AG08396 (cell line): ENCODE measurements at regions not wholly inside any gene's neighbourhood (a gene's known extent, or its start where the extent isn't known, plus 50 kb on each side); places are given as distances from the start of the nearest gene placed in this dataset.
"Not testable (repeated sequence)": the region's sequence is repeated elsewhere in the genome, so short reads cannot be mapped to it uniquely, and the experiment has no call there.

Experiments used
- DNase-seq: peaks from one replicate; pipeline ENCODE4 v3.0.0; 2012; ENCODE audit warnings: low spot score, mixed read lengths

DNA sequence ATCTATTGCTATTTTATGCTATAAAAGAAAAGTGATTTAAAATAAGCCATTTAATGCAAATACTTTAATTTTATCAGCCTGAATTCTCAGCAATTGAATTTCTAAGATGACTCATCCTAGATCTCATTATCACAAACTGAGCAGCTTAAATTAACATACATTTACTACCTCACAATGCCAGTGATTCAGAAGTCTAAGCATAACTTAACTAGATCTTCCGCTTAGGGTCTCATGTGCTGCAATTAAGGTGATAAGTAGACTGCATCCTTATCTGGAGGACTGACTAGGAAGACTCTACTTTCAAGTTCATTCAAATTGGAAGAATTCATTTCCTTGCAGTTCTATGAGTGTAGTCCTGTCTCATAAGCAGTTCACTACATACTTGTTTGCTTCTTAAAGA is 286.6 kb downstream of the COL11A1 start:
- no peak for DNase-seq

DNA sequence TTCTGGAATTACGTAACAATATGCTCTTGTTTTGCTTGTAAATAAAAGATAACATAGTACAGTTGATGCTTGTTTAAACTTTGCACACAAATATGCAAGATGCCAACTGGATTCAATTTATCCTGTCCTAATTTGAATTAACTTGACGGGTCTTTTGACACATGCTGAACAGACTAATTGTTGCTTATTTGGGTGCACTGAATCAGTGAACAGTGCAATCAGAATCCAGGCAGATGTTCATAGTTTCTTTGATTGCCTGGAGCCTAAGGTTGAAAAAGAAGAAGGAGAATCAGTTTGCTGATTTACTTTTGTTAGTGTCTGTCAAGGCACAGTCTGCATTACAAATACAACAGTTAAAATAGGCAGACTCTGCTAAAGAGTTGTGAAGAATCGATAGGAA is 307.9 kb downstream of the COL11A1 start:
- no peak for DNase-seq

DNA sequence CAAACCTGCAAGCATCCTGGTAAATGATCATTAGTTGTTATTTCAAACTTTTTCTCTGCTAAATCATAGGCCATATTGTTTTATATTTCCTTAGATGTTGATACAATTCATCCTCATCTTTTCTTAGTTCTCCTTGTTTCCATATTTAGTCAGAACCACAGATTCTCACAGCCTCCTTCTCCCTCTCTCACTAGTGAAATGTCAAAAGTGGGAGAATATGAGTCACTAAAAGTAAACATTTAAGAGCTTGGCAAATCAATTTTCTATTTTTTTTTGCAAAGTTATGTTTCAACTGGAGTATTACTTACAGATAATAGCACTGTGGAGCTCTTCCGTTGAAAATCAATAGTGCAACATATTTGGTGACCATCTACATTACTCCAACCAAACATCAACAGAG is 308.8 kb downstream of the COL11A1 start:
- DNase-seq: peak; percentile 3

DNA sequence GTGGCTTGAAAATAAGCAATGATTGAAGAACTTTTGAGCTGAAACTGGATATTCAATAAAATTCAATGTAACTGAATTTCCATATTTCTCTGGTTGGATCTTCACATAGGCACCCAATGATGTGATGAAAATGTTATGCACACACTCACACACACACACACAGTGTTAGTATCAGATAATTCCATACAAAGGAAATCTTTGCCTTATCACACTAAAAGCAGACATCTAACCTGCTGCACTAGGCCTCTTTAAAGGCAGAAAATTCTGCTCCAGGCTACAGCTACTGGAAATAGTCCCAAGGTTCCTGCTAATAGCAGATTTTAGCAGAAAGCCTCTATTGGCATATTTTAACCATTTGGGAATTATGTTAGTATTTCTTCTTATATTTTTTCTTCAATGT is 309.6 kb downstream of the COL11A1 start:
- no peak for DNase-seq

DNA sequence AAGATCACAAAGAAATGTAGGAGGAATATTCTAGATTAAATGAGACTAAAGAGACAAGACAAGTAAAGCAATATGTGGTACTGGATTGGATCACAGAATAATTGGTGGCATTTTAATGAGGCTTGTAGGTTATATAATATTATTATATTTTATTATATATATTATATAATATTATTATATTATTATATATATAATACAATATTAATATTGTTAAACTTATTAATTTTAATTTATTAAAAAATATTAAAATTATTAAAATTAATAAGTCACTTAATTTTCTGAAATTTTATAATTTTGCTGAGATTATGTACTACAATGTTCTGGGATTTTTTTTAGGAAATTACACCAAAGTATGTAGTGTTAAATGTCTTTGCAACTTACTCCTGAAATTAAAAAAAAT is 311.9 kb downstream of the COL11A1 start:
- DNase-seq: no peak

DNA sequence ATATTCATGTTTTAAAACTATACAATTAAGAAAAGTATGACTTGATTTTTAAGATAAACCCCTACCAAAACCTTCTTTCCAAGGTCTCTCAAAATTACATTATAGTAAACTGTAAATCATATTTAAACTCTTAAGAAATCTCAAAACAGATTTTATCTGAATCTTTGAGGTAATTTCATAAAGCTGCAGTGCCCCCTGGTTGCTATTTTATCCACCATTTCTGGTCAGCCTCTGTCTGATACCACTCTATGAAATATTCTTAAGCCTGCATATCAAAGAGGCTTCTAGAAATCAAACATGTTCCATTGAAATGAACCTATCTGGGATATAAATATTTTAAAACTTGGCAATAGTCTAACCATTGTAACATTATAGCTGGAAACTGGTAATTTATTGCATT is 317.3 kb downstream of the COL11A1 start:
- no peak for DNase-seq

DNA sequence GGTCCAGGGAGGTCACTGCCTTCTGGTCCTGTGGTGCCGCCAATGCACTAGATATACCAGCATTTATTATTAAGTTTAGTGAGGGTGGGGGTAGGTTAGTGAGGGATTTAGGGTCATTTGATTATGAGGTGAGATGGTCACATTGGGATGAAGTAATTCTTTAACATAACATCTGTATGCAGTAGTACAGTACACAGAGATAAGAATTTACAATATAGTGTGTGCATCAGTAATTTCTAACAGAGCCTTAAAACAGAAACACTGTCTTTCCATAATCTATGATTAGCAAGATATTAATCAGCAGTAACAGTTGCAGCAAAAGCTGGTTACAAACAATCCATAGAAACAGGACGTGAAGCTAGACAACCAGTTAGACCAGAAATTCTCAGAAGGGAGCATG is 318.4 kb downstream of the COL11A1 start:
- not testable (repeated sequence) for DNase-seq

DNA sequence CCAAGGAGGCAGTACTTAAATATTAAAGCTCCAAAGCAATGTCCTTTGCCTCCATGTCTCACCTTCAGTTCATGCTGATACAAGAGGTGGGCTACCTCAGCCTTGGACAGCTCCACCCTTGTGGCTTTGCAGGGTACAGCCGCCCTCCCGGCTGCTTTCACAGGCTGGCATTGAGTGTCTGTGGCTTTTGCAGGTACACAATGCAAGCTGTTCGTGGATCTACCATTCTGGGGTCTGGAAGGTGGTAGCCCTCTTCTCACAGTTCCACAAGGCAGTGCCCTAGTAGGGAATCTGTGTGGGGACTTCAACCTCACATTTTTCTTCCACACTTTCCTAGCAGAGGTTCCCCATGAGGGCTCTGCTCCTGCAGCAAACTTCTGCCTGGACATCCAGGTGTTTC is 324.8 kb downstream of the COL11A1 start:
- DNase-seq: no peak

DNA sequence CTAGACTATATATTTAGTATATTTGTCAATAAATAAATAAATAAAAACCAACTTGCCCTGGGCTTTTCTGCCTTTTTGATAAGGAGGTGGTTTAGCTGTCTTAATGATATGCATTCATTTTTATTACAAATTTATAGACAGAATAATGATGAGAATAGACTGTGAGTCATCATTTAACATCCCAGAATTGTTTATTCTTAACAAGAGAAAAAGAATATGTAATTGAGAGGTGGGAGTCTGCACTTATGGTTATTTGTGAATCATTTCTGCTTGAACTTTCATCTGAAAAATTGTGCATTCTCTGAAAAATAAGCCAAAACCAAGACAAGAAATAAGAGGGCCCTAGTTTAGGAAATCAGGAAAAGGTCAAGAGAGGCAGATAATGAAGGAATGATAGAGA is 326.2 kb downstream of the COL11A1 start:
- no peak for DNase-seq

DNA sequence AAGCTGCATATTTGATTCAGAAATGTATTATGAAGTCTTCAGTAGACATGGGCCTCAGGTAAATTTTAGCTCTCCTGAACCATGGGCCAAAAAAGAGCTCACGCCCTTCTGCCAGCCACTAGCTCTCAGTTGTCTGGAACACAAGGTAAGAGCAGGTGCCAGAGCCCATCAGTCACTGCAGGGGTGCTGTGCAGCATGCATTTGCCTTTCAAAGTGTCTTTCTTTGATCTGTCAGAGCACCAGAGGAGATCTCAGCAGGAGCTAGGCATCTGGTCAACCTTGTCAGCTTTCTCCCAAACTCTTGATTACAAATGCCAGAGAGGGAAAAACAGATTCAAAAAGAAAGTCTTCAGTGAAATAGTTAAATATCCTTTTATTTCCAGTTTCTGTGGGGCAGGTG is 332.3 kb downstream of the COL11A1 start:
- no peak for DNase-seq

DNA sequence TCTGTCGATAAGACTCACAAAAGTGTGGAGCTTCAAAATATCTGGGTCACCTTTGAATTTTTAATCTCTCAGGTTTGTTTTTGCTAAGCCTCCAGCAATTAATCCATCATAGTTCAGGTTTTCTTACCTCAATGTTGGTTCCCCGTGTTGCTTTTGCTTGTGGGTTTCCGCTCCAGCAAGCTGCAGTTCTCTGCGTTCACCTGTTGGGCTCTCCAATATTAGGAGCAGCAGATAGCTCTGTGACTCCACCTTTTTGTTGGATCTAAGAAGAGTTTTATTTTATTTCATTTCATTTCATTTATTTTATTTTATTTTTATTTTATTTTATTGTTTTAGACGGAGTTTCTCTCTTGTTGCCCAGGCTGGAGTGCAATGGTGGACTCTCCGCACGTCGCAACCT is 335.5 kb downstream of the COL11A1 start:
- no peak for DNase-seq

DNA sequence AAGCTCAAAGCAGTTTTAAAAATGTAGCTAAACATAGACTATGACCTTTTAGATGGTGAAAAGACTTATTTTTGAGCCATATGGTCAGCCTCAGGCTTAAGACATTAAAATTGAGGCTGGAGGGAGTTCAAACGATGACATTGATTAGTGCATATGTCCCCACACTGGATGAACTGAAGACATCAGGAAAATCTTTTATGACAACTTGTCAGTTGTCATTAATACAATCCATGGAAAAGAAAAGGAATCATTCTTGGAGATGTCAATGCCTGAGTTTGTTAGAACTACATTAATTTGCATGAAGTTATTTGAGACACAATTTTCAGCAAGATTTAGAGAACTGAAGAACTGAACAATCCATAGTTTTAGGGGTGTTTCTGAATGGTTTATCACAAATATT is 349.9 kb downstream of the COL11A1 start:
- DNase-seq: no peak

DNA sequence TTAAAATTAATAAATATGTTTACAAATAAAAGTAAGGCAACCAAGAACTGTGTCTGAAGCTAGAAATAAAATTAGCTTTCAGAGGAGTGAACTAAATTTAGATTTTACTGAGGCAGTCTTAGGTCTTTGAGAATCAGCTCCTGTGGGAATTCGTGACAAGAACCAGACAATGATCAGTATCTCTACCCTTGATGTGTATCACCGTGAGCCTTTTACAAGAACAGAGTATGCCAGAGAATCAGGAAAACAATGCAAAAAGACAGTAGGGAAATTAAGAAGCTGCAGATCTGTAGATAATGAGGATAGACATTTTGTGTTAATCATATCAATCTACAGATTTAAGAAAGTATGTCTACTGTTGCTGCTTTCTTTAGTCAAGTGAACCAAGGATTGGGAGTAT is 351.0 kb downstream of the COL11A1 start:
- no peak for DNase-seq

DNA sequence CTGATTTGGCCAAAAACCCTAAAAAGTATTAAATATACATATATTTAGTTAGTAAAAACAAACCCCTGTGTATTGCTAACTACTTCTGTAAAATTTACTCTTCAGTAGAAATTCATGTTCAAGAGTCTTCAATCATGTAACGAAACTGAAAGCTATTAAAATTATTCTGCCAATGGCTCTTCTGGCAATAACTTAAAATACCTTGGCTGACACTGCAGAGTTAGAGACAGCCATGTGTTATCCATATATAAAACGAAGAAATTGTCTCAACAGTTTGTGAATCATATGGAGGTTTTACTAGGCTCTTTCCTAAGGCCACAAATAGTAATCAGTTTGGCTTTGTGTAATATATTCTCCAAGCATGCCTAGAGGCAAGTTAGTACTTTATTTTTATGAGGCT is 357.2 kb downstream of the COL11A1 start:
- DNase-seq: no peak

DNA sequence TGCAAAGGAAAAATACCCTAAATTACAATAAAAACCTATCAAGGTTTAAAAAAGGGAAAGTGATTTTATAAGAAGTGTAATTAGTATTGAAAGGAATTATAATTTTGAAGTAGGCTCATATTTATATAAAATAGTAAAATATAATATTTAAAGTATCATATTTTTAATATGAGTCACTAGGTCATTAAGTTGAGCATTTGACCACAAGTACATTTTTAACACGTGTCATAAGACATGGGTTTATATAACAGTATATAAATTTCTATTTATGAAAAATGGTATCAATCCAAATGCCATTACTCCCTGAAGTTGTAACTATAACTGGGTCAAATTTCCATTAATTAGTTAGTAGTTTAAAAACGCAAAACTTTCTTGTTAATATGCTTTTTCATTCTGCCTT is 365.9 kb downstream of the COL11A1 start:
- DNase-seq: no peak

DNA sequence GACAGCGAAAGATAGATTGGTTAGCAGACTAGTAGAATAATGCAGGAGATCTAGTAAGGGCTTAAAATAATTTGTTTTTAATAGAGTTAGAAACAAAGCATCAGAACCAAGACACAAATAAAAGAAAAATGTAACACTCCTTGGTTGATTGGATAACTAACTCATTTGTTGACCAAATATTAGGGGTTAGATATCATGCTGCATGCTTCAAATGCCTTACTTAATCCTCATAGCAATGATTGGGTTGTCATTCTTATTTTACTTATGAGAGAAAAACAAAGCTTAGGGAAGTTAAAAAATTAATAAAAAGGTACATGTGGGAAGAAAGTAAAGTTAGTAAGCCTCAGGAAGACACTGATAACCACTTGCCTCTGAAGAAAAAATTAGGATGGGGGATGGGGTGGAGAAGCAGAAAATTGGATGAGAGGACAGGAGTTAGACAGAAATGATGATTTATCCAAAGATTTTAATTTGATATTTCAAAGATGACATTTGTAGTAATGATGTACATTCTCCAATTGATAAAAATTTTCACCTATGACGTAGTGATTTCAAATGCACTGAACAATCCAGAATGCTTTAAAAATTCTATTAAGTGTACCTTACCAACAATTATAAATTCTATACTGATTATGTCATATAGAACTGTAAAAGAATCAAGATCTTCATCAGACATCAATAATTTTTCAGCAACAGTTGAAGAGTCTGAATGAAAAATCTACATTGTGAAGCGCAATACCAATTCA is 374.7 kb downstream of the COL11A1 start:
- DNase-seq: no peak

DNA sequence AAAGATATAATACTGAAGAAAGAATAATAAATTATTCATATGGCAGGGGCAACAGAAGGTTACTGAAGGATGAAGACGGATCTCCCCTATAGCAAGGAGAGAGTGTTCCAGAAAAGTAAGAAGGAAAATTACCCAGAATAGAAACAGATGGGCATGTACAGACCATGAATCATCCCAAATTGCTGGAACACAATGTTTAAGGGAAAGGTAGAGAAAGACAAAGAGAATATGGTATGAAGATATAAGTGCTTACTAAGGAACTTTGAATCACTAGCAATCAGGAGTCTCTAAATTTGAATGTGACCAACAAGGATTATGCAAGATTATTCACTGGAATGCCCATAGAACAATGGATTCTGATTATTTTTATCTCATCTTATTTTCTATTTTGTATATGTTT is 375.4 kb downstream of the COL11A1 start:
- DNase-seq: no peak

DNA sequence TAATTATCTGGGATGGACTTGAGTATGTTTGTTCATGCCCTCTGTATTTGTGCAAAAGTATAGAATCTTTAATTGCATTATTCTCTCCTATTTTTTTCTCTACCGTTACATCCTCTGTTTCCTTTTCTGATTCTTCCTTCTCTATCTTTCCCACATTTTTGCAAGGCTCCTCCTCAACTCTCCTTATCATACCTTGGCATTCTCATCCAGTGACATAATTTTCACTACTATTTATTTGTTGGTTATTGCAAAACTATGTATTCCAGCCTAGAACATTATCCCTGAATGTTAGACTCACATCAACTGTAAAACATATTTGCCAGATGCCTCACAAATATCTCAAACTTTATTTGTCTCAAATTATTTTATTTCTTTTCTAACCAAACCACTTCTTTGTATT is 381.9 kb downstream of the COL11A1 start:
- DNase-seq: no peak

DNA sequence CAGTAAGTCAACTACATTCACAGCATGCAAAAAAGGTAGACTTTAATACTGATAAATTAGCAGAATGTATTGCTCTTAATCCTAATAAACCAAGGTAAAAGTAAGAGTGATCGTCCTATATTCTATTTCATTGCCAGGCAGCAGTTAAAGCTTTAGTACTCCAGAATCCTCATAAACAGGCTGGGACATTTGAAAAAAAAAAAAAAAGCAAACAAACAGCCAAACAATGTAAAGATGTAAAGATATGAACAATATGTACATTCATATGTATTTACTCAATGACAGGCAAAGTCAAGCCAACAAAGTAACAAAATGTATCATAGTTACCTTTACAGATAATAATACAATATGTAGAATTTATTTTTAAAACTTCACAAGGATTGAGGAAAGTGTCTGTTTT is 383.6 kb downstream of the COL11A1 start:
- no peak for DNase-seq

DNA sequence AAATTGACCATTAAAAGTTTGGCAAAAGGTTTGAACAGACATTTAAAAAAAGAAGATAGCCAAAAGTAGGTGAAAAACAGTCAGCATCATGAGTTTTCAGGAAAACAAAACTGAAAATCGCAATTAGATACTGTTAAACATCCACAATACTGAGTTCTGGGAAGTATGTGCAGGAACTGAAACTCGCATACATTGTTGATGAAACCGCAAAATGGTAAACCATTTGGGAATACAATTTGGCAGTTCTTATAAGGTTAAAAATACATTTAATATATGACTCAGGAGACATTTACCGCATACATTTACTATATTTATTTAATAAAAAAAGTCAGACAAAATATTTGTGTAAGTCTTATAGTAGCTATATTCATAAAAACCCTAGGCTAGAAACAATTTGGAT is 393.2 kb downstream of the COL11A1 start:
- DNase-seq: no peak

DNA sequence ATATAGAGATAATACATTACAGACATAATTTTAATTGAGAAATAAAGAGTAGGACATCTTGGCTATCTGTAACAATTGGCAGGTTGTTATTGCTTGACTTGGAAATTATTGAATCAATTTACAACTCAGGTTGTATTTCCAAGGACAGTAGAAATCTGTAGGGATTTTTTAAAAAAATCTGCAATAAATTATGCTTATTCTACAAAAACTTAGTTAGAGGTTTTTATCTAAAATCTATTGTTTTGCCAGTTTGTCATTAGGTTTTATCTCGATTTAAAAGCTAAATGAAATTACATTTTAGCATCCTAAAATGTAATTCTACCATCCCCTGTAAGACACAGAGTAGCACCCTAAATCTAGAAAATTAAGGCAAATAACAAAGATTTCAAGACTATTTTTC is 408.8 kb downstream of the COL11A1 start:
- no peak for DNase-seq

DNA sequence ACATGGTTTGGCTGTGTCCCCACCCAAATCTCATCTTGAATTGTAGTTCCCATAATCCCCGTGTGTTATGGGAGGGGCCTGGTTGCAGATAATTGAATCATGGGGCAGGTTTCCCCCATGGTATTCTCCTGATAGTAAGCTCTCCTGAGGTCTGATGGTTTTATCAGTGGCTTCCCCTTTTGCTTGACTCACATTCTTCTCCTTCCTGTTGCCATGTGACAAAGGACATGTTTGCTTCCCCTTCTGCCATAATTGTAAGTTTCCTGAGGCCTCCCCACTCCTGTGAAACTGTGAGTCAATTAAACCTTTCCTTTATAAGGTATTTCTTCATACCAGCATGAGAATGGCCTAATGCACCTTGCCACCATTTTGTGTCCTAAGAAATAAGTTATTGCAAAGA is 415.0 kb downstream of the COL11A1 start:
- DNase-seq: no peak

DNA sequence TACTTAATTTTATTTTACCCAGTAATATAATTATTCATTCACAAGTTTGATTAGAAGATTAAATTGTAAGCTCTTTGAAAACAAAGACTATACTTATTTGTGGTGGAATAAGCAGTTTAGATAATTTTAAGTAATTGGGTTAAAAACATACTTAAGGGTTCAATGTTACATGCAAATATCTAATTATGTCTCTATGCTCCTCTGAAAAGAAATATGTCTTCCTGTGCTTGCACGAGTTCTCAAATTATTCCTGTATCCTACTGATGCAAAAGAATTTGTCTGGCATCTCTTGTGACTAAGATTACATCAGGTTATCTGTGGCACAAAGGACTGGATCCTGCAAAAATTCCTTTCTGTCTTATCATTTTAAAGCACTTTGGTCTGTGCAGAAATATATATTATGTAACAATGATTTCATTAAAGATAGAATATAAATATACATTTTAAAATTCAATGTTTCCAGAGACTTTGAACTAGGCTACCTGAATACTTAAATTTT is 416.7 kb downstream of the COL11A1 start:
- DNase-seq: no peak

DNA sequence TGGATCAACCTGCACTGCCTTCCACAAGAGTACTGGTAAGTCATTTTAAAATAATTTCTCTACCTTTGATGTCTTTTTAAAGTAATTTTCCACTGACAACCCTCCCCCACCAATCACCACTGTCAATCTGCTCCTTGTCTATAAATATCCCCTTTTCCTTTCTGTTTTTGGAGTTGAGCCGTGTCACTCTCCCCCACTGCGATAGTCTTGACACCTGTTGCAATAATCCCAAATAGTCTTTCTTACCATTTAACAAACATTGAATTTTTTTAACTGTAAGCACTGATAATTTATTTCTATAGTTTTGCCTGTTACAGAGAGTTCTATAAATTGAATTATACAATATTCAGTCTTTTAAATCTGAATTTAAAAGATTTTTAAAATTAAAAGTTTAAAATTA is 420.9 kb downstream of the COL11A1 start:
- no peak for DNase-seq

DNA sequence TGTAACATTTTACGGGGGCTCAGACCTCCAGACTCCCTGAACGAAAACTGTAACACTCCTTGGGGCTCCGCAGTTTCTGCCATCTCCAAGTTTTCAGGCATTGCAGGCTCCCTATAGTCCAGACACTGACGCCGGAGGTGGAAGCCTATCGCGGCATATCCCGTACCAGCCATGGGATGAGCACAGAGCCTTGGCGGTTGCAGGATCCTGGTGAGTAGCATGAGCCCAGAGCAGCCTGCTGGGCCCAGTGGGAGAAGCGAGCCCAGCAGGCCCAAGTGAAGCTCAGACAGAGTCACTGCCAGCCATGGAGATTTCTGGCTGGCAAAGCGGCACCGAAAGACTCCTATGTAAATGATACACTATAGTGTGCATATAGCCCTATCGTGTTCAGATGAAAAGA is 446.8 kb downstream of the COL11A1 start:
- DNase-seq: no peak
